Bronchial epithelial cell (primary cell): ENCODE measurements at regions not wholly inside any gene's neighbourhood (a gene's known extent, or its start where the extent isn't known, plus 50 kb on each side); places are given as distances from the start of the nearest gene placed in this dataset.

Experiments
- DNase-seq: peaks from one replicate; pipeline ENCODE4 v3.0.0-alpha.2; 2010; ENCODE audit warnings: low read depth
- FAIRE-seq: peaks from 2 replicates; lab custom pipeline; 2011; peaks lifted over from hg19 to GRCh38; lab: Jason Lieb, UNC
- H3K27me3 ChIP-seq: 2 replicates; pipeline ENCODE4 v1.5.1; 2011; ENCODE audit warnings: low read length; ENCODE audit not compliant: control insufficient read depth, insufficient read depth
- H3K36me3 ChIP-seq: 2 replicates; pipeline ENCODE4 v1.5.1; 2011; ENCODE audit warnings: low read length; ENCODE audit not compliant: control insufficient read depth, insufficient read depth
- H3K4me3 ChIP-seq: 2 replicates; pipeline ENCODE4 v1.5.1; 2011; ENCODE audit warnings: mild to moderate bottlenecking, low read depth, low read length, control low read depth
- TF ChIP-seq, protein P1 (sequence below): IDR thresholded peaks from 2 replicates; pipeline ENCODE4 v1.5.1; 2011; ENCODE audit warnings: mild to moderate bottlenecking, moderate library complexity, low read length, control low read depth, inconsistent platforms; ENCODE audit not compliant: insufficient read depth, severe bottlenecking

DNA sequence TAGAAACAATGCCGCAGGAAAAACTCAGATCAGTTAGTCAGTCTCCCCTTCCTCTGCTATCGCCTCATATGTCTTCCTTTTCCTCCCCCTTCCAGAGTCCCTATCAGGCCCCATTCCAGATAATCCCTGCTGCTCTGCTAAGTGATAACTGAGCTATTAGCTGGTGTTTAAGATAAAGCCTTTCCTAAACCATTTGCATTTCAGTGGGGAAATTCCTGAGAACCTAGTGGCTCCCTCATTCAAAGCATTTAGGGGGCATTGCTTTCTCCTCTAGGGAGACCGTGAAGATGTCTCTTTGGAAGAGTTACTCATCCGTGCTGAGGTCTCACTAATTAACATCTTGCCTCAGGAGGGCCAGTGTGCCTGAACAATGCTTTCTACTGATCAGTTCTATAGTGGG, 401.6 kb downstream of the NPIPA7 start:
- no peaks in the 10 kb centered on the region for H3K27me3 ChIP-seq
- TF ChIP-seq, protein P1, sequence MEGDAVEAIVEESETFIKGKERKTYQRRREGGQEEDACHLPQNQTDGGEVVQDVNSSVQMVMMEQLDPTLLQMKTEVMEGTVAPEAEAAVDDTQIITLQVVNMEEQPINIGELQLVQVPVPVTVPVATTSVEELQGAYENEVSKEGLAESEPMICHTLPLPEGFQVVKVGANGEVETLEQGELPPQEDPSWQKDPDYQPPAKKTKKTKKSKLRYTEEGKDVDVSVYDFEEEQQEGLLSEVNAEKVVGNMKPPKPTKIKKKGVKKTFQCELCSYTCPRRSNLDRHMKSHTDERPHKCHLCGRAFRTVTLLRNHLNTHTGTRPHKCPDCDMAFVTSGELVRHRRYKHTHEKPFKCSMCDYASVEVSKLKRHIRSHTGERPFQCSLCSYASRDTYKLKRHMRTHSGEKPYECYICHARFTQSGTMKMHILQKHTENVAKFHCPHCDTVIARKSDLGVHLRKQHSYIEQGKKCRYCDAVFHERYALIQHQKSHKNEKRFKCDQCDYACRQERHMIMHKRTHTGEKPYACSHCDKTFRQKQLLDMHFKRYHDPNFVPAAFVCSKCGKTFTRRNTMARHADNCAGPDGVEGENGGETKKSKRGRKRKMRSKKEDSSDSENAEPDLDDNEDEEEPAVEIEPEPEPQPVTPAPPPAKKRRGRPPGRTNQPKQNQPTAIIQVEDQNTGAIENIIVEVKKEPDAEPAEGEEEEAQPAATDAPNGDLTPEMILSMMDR = no peak
- no peak overlapping the region for H3K4me3 ChIP-seq
- FAIRE-seq (no peak), DNase-seq (no peak)
- H3K36me3 ChIP-seq = no peaks in the 10 kb centered on the region

DNA sequence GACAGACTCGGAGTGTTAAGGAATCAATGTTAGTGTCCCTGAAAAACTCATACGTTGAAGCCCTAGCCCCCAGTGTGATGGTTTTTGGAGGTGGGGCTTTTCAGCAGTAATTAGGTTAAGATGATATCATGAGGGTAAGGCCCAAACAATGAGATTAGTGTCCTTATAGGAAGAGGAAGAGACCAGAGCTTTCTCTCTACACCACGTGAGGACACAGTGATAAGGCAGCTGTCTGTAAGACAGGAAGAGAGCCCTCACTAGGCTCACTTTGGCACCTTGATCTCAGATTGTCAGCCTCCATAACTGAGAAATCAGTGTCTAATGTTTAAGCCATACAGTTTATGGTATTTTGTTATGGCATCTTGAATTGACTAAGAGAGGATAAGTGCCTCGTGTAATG, 403.2 kb downstream of the NPIPA7 start:
- H3K27me3 ChIP-seq = no peaks in the 10 kb centered on the region
- H3K36me3 ChIP-seq = no peaks in the 10 kb centered on the region
- TF ChIP-seq, protein P1 = no peak
- DNase-seq (no peak), FAIRE-seq (no peak)
- H3K4me3 ChIP-seq = no peak overlapping the region

DNA sequence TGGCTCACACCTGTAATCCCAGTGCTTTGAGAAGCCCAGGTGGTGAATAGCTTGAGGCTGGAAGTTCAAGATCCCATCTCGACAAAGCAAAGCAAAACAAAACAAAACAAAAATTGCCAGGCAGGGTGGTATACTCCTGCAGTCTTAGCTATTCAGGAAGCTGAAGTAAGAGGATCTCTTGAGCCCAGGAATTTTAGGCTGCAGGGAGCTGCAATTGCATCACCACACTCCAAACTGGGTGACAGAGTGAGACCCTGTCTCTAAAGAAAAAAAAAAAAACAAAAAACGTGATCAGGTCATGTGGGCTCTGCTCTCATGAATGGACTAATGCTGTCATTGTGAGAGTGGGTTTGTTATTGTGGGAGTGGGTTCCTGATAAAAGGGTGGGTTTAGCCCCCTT, 409.1 kb downstream of the NPIPA7 start:
- no peaks in the 10 kb centered on the region for H3K27me3 ChIP-seq
- DNase-seq = no peak
- no peak overlapping the region for H3K4me3 ChIP-seq
- TF ChIP-seq, protein P1 = no peak
- H3K36me3 ChIP-seq = no peaks in the 10 kb centered on the region
- FAIRE-seq = no peak

DNA sequence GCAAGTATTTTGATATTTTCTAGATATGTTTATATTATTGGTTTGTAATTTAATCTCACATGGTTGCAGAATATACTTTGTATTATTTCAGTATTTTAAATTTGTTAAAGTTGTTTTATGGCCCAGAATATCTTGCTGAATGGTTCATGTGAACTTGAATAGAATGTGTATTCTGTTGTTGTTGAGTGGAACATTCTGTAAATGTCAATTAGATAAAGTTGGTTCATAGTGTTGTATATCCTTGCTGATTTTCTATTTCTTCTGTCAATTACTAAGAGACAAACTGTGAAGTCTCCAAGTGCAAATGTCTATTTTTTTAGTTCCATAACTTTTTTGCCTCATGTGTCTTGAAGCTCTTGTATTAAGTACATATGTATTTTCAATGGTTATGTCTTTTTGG, 411.7 kb downstream of the NPIPA7 start:
- TF ChIP-seq, protein P1 = no peak
- Histone ChIP-seq H3K4me3 (no peak overlapping the region), H3K36me3 (no peaks in the 10 kb centered on the region), H3K27me3 (no peaks in the 10 kb centered on the region)
- no peak for DNase-seq
- no peak for FAIRE-seq

DNA sequence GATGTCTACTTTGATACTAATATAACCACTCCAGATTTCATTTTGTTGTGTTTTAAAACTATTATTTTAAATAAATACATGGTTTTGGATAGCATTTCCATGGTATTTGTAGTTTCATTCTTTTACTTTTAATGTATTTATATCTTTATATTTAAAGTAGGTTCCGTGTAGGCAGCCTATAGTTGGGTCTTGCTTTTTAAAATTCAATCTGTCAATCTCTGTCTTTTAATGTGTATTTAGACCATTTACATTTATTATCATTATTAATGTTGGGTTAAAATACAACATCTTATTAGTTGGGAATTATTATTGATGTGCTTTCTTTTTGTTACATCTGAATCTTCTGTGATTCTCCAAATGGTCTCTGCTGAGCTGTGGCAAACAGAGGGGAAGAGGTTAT, 412.1 kb downstream of the NPIPA7 start:
- Histone ChIP-seq H3K27me3 (no peaks in the 10 kb centered on the region), H3K36me3 (no peaks in the 10 kb centered on the region), H3K4me3 (no peak overlapping the region)
- TF ChIP-seq, protein P1 = no peak
- FAIRE-seq (no peak), DNase-seq (no peak)

DNA sequence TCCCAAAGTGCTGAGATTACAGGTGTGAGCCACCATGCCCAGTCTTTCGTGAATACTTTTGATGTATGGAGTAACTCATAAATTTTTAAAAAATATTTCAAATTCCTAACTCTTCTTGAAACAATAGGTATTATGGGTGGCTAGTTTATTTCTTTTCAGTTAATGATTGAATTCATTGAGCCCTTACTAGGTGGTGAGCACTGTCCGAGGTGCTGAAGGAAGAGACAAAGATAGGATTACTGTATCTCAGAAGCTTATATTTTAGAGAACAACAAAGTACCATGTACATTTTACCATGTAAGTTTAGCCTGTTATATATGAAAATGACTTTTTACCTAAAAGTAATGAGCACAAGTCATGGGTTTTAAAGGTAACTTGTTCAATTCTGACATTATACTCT, 418.3 kb downstream of the NPIPA7 start:
- TF ChIP-seq, protein P1 = no peak
- Histone ChIP-seq H3K4me3 (no peak overlapping the region), H3K27me3 (no peaks in the 10 kb centered on the region), H3K36me3 (no peaks in the 10 kb centered on the region)
- DNase-seq (no peak), FAIRE-seq (no peak)
